SK-N-SH (cell line): ENCODE measurements at regions not wholly inside any gene's neighbourhood (a gene's known extent, or its start where the extent isn't known, plus 50 kb on each side); places are given as distances from the start of the nearest gene placed in this dataset.

Experiments used
- CTCF ChIA-PET: fragments of 300-600, 350-600 bp; formaldehyde crosslinking; extraction: SDS; loops from one replicate; lab custom pipeline; 2021; lab: Yijun Ruan, JAX
- POLR2A ChIA-PET: fragments of 350-600 bp; sonication (Branson Sonifier 250); formaldehyde crosslinking; extraction: SDS; loops from one replicate; lab custom pipeline; 2020; ENCODE audit warnings: antibody characterized with exemption, inconsistent platforms; lab: Yijun Ruan, JAX
- DNase-seq: peaks from one replicate; pipeline ENCODE4 v3.0.0; 2012
- H2AFZ ChIP-seq: fragments of 200-600 bp; sonication (generic); 2 replicates; pipeline ENCODE4 v1.8.1; 2016; ENCODE audit warnings: antibody characterized with exemption, mild to moderate bottlenecking, low read depth
- H3F3A ChIP-seq: fragments of 200-600 bp; sonication (generic); replicated peaks from 2 replicates; pipeline ENCODE3; 2016; ENCODE audit warnings: antibody characterized with exemption, mild to moderate bottlenecking; ENCODE audit not compliant: insufficient read depth
- H3K27ac ChIP-seq, 2 experiments: fragments of 200-500 bp in 1 of 2; fragments of 200-600 bp in 1 of 2; sonication (Bioruptor generic) in 1 of 2; sonication (generic), shearing (Covaris generic) in 1 of 2; 2 replicates each; pipeline versions ENCODE4 v1.5.1 to v1.6.1; 2014 to 2016; ENCODE audit warnings: low read depth in 2 of 2, inconsistent platforms in 1 of 2, low read length in 1 of 2, mild to moderate bottlenecking in 1 of 2, mixed read lengths in 1 of 2
- H3K27me3 ChIP-seq: fragments of 200-600 bp; sonication (generic), shearing (Covaris generic); 2 replicates; pipeline ENCODE4 v1.6.1; 2016; ENCODE audit warnings: mixed run types; ENCODE audit not compliant: insufficient read depth
- H3K36me3 ChIP-seq, 2 experiments: fragments of 200-500 bp in 1 of 2; fragments of 200-600 bp in 1 of 2; sonication (Bioruptor generic) in 1 of 2; sonication (generic) in 1 of 2; replicated peaks in 1 of 2; 2 replicates each; pipeline versions ENCODE3 to v1.5.1; 2014 to 2016; ENCODE audit warnings: low read length in 1 of 2, mild to moderate bottlenecking in 1 of 2; ENCODE audit not compliant: insufficient read depth in 2 of 2, control insufficient read depth in 1 of 2
- H3K4me1 ChIP-seq, 2 experiments: fragments of 200-500 bp in 1 of 2; fragments of 200-600 bp in 1 of 2; sonication (Bioruptor generic) in 1 of 2; sonication (generic), shearing (Covaris generic) in 1 of 2; 2 replicates each; pipeline versions ENCODE4 v1.5.1 to v1.6.1; 2014 to 2016; ENCODE audit warnings: low read depth in 1 of 2, low read length in 1 of 2, mixed run types in 1 of 2; ENCODE audit not compliant: insufficient read depth in 2 of 2, control insufficient read depth in 1 of 2
- H3K4me2 ChIP-seq: fragments of 200-600 bp; sonication (generic), shearing (Covaris generic); 2 replicates; pipeline ENCODE4 v1.6.1; 2017; ENCODE audit warnings: mixed run types
- H3K4me3 ChIP-seq, 2 experiments: fragments of 200-500 bp in 1 of 2; fragments of 200-600 bp in 1 of 2; sonication (Bioruptor generic) in 1 of 2; sonication (generic), shearing (Covaris generic) in 1 of 2; 2 replicates each; pipeline versions ENCODE4 v1.5.1 to v1.8.1; 2014 to 2016; ENCODE audit warnings: low read depth in 2 of 2, inconsistent platforms in 1 of 2, low read length in 1 of 2, mild to moderate bottlenecking in 1 of 2, mixed read lengths in 1 of 2, moderate library complexity in 1 of 2
- H3K79me2 ChIP-seq: fragments of 200-600 bp; sonication (generic); 2 replicates; pipeline ENCODE4 v1.8.1; 2017; ENCODE audit warnings: mild to moderate bottlenecking; ENCODE audit not compliant: insufficient read depth
- H3K9ac ChIP-seq: fragments of 200-600 bp; sonication (generic); 2 replicates; pipeline ENCODE4 v1.6.1; 2017; ENCODE audit warnings: mixed run types
- H3K9me2 ChIP-seq: fragments of 200-600 bp; sonication (generic); 2 replicates; pipeline ENCODE4 v1.6.1; 2017; ENCODE audit warnings: mixed run types
- H3K9me3 ChIP-seq: fragments of 200-600 bp; sonication (generic); 2 replicates; pipeline ENCODE4 v1.6.1; 2017; ENCODE audit warnings: mixed run types, mild to moderate bottlenecking, moderate library complexity
- H4K20me1 ChIP-seq: fragments of 200-600 bp; sonication (generic); 2 replicates; pipeline ENCODE4 v1.6.1; 2017; ENCODE audit warnings: mild to moderate bottlenecking, mixed run types; ENCODE audit not compliant: insufficient read depth
- CHD2 ChIP-seq: fragments of 150-350 bp; IDR thresholded peaks from 2 replicates; pipeline ENCODE4 v1.6.1; 2018; ENCODE audit warnings: low read length; ENCODE audit not compliant: partially characterized antibody
- EP300 ChIP-seq, 2 experiments: IDR thresholded peaks; 2 replicates each; pipeline versions ENCODE4 v1.4.0 to v1.6.1; 2012; ENCODE audit warnings: borderline replicate concordance in 1 of 2, low read depth in 1 of 2, low read length in 1 of 2
- EZH2phosphoT487 ChIP-seq: fragments of 200-600 bp; sonication (generic); IDR thresholded peaks from 2 replicates; pipeline ENCODE4 v1.6.1; 2017; ENCODE audit warnings: low read depth, mixed run types, mild to moderate bottlenecking, antibody characterized with exemption, moderate library complexity, borderline replicate concordance
- FOSL2 ChIP-seq: IDR thresholded peaks from 2 replicates; pipeline ENCODE4 v1.4.0; 2012; ENCODE audit warnings: low read depth, mild to moderate bottlenecking, moderate library complexity, borderline replicate concordance
- GATA2 ChIP-seq: sonication (generic); formaldehyde crosslinking; IDR thresholded peaks from 2 replicates; pipeline ENCODE4 v1.5.0; 2020; ENCODE audit warnings: mild to moderate bottlenecking, missing genetic modification reagents
- MEF2A ChIP-seq: IDR thresholded peaks from 2 replicates; pipeline ENCODE4 v1.4.0; 2012; ENCODE audit warnings: low read depth, borderline replicate concordance
- MXI1 ChIP-seq: IDR thresholded peaks from 2 replicates; pipeline ENCODE4 v1.6.1; 2012; ENCODE audit warnings: mild to moderate bottlenecking, low read depth, low read length, improper control_type of control experiment
- RAD21 ChIP-seq: IDR thresholded peaks from 2 replicates; pipeline ENCODE4 v1.6.1; 2012; ENCODE audit warnings: mild to moderate bottlenecking, low read length
- REST ChIP-seq: IDR thresholded peaks from 2 replicates; pipeline ENCODE4 v1.6.1; 2012; ENCODE audit warnings: mild to moderate bottlenecking, low read depth, low read length, moderate library complexity
- RXRA ChIP-seq: IDR thresholded peaks from 2 replicates; pipeline ENCODE4 v1.4.0; 2012; ENCODE audit warnings: low read depth, mild to moderate bottlenecking, borderline replicate concordance
- TAF1 ChIP-seq: IDR thresholded peaks from 2 replicates; pipeline ENCODE4 v1.6.1; 2012; ENCODE audit warnings: low read depth, mild to moderate bottlenecking, low read length, moderate library complexity, borderline replicate concordance
- TCF12 ChIP-seq: IDR thresholded peaks from 2 replicates; pipeline ENCODE4 v1.4.0; 2012
- TEAD4 ChIP-seq: IDR thresholded peaks from 2 replicates; pipeline ENCODE4 v1.4.0; 2012; ENCODE audit warnings: mild to moderate bottlenecking, borderline replicate concordance; ENCODE audit not compliant: insufficient read depth
- YY1 ChIP-seq: IDR thresholded peaks from 2 replicates; pipeline ENCODE4 v1.4.0; 2012; ENCODE audit warnings: low read depth, mild to moderate bottlenecking
- WGBS: methylation state at CpG from one replicate; pipeline ENCODE4 v1.1.6; 2017; ENCODE audit warnings: low lambda C conversion rate; 5-methylcytosine and 5-hydroxymethylcytosine counted together
- TF ChIP-seq, protein P1 (sequence below): IDR thresholded peaks from 2 replicates; pipeline ENCODE4; 2012
- TF ChIP-seq, protein P2 (sequence below): IDR thresholded peaks from 2 replicates; pipeline ENCODE4 v1.4.0; 2012; ENCODE audit warnings: low read depth, borderline replicate concordance

DNA sequence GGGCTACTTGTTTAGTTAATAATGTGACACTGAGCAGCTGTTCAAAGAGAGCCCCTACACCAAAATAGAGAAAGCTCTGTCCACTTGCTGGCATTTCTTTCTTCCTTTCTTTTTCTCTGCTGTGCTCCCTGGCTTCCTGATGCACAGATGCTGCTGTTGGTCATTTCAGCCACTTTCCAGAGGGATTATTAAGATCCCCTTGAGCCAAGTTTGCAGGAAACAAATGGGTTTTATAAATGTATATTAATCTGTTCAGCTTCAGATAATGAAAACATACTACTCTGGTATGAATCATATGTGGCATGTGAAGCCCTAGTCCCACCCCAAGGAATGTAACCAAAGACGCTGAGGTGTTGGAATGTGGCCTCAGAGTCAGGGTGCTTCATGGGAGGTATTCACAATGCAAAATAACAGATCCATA, 638.2 kb upstream of the FZD8 start:
- 50% methylated on average over 1 of the region's 1 CpG for WGBS
- DNase-seq = no peak
- no peaks in the 10 kb centered on the region for H3K27me3 ChIP-seq
- TF ChIP-seq MXI1 (no peak), TCF12 (peak; percentile 16; the same call in 1 of the 2 replicates), FOSL2 (no peak), REST (no peak), RXRA (no peak)
- TF ChIP-seq, protein P1, sequence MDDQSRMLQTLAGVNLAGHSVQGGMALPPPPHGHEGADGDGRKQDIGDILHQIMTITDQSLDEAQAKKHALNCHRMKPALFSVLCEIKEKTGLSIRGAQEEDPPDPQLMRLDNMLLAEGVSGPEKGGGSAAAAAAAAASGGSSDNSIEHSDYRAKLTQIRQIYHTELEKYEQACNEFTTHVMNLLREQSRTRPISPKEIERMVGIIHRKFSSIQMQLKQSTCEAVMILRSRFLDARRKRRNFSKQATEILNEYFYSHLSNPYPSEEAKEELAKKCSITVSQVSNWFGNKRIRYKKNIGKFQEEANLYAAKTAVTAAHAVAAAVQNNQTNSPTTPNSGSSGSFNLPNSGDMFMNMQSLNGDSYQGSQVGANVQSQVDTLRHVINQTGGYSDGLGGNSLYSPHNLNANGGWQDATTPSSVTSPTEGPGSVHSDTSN = 0 out of 2 replicates have a peak, but pooled peaks have one; percentile 8
- TF ChIP-seq, all 33 proteins: peak for 2
- Histone ChIP-seq H3K79me2 (no peaks in the 10 kb centered on the region), H3K27ac (no peak overlapping the region), H2AFZ (no peak overlapping the region; the same call in 1 of the 2 replicates), H3F3A (no peaks in the 10 kb centered on the region), H3K4me1 (peaks cover 0 to 7% of the 10 kb centered on the region in 2 experiments; a peak in 2 of 4 replicates), H3K9me3 (0 out of 2 replicates have a peak, but pooled peaks cover 3% of the 10 kb centered on the region), H3K9me2 (no peaks in the 10 kb centered on the region), H3K4me2 (no peak overlapping the region), H3K9ac (no peak overlapping the region), H4K20me1 (no peaks in the 10 kb centered on the region), H3K36me3 (no peaks in the 10 kb centered on the region), H3K4me3 (no peak overlapping the region)
- CTCF ChIA-PET = no interaction called here
- POLR2A ChIA-PET = no interaction called here

- TF ChIP-seq TAF1 (no peak), EP300 (IDR thresholded peaks at IDR 0.05; ENCODE audit: borderline replicate concordance in 1 of 2, low read depth in 1 of 2, low read length in 1 of 2) (no peak), YY1 (no peak), TEAD4 (no peak), MXI1 (no peak), EZH2phosphoT487 (no peak), RAD21 (no peak), GATA2 (CRISPR knock-in tag) (no peak), CHD2 (no peak), MEF2A (no peak)
- TF ChIP-seq, protein P2, sequence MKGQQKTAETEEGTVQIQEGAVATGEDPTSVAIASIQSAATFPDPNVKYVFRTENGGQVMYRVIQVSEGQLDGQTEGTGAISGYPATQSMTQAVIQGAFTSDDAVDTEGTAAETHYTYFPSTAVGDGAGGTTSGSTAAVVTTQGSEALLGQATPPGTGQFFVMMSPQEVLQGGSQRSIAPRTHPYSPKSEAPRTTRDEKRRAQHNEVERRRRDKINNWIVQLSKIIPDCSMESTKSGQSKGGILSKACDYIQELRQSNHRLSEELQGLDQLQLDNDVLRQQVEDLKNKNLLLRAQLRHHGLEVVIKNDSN = no peak
- no peak overlapping the region for H2AFZ ChIP-seq
These were observed 636.1 kb upstream of the FZD8 start for GRCh38 chr10:36278176-36278575.

More at GRCh38 chr10:36278176-36278575, 636.1 kb upstream of the FZD8 start:
- H3K27ac ChIP-seq = no peak overlapping the region
- H3K79me2 ChIP-seq = no peaks in the 10 kb centered on the region
- no peaks in the 10 kb centered on the region for H3K27me3 ChIP-seq
- no peaks in the 10 kb centered on the region for H4K20me1 ChIP-seq
- no peaks in the 10 kb centered on the region for H3F3A ChIP-seq
- DNase-seq = no peak
- ChIA-PET CTCF (no interaction called here), POLR2A (no interaction called here)
- peaks cover 0 to 7% of the 10 kb centered on the region in 2 experiments; a peak in 2 of 4 replicates for H3K4me1 ChIP-seq
- H3K4me2 ChIP-seq = no peak overlapping the region
- H3K9me2 ChIP-seq = no peaks in the 10 kb centered on the region
- 64% methylated on average over 3 of the region's 3 CpGs for WGBS
- no peaks in the 10 kb centered on the region for H3K36me3 ChIP-seq
- no peaks in the 10 kb centered on the region for H3K9me3 ChIP-seq
- no peak overlapping the region for H3K9ac ChIP-seq
- no peak overlapping the region for H3K4me3 ChIP-seq
